GM20000 (cell line): ENCODE measurements at regions not wholly inside any gene's neighbourhood (a gene's known extent, or its start where the extent isn't known, plus 50 kb on each side); places are given as distances from the start of the nearest gene placed in this dataset.

Experiments used
- DNase-seq: peaks from one replicate; pipeline ENCODE4 v3.0.0; 2012; ENCODE audit warnings: low spot score
- TF ChIP-seq, protein P1 (sequence below): IDR thresholded peaks from 2 replicates; pipeline ENCODE4 v1.5.1; 2012; ENCODE audit warnings: mild to moderate bottlenecking, control low read depth; ENCODE audit errors: extremely low read depth, missing control alignments

DNA sequence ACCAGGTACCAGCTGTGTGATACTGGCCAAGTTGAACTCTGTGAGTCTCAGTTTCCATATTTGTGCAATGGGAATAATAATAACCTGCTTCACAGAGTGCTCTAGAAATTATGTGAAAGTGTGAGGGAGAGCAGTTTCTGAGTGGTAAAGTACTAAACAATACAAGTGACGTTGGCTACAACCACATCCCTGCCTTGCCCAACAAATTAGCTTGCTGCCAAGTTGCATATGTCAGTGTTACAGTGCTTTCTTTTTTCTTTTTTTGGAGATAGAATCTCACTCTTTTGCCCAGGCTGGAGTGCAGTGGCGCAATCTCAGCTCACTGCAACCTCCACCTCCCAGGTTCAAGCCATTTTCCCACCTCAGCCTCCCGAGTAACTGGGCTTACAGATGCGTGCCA, 533.6 kb upstream of the MEX3C start:
- DNase-seq = no peak
- TF ChIP-seq, protein P1, sequence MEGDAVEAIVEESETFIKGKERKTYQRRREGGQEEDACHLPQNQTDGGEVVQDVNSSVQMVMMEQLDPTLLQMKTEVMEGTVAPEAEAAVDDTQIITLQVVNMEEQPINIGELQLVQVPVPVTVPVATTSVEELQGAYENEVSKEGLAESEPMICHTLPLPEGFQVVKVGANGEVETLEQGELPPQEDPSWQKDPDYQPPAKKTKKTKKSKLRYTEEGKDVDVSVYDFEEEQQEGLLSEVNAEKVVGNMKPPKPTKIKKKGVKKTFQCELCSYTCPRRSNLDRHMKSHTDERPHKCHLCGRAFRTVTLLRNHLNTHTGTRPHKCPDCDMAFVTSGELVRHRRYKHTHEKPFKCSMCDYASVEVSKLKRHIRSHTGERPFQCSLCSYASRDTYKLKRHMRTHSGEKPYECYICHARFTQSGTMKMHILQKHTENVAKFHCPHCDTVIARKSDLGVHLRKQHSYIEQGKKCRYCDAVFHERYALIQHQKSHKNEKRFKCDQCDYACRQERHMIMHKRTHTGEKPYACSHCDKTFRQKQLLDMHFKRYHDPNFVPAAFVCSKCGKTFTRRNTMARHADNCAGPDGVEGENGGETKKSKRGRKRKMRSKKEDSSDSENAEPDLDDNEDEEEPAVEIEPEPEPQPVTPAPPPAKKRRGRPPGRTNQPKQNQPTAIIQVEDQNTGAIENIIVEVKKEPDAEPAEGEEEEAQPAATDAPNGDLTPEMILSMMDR = no peak

- TF ChIP-seq, protein P1 = no peak
Observed at GRCh38 chr18:51734576-51734975, 537.1 kb upstream of the MEX3C start.

DNA sequence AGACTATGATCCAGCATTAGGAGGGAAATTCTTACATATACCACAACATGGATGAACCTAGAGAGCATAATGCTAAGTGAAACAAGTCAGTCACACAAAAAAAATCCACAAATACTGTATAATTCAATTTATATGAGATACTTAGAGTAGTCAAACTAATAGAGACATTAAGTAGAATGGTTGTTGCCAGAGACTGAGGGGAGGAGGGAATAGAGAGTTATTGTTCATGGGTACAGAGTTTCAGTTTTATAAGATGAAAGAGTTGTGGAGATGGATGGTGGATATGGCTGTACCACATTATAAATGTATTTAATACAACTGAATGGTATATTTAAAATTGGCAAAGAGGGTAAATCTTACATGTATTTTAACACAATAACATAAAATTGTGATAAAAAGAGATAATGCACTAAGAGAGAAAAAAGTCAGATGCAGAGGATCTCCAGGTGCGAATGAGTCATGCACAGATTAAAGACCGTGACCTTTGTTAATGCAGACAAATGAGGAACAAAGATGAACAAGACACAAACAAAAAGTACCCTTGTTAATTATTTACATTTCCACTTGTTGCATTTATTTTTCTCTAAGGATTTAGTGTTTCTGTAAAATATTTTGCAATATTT, 541.7 kb upstream of the MEX3C start:
- peak; percentile 74 for DNase-seq
- TF ChIP-seq, protein P1 = no peak

More at GRCh38 chr18:51734576-51734975, 537.1 kb upstream of the MEX3C start:
- no peak for DNase-seq

GRCh38 chr18:51751901-51752300, 554.4 kb upstream of the MEX3C start:
- no peak for DNase-seq
- TF ChIP-seq, protein P1 = no peak

DNA sequence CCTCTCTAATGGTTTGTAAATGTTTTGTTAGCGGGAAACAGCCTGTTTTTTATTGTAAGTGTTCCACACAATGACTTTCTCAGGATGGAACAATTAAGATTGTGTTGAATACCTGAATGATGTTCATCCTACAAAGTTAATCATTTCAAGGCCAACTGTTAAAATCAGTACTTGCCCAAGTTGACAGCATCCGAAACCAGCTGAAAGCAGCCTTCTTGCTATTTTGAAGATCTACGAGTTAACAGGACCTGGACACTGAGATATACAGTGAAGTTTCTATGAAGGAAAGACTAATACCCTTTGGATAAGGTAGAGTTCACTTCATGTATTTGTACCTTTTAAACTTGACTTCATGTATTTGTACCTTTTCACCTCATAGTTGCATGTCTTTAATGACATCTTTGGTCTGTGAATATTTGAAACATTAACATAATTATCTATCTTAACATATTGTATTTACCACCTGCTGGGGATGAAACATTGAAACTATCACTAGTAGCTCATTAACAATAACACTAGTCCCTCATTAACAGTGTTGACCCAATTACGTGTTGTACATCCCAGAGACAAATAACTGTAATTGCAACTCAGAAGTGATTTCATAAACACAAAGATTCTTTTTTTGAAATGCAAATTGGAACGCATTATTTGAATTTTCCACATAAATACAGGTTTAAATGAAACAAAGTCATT, 556.0 kb upstream of the MEX3C start:
- DNase-seq = no peak
- TF ChIP-seq, protein P1 = no peak

- TF ChIP-seq, protein P1 = no peak
- DNase-seq = no peak
Observed at GRCh38 chr18:51754566-51754965, 557.1 kb upstream of the MEX3C start.

DNA sequence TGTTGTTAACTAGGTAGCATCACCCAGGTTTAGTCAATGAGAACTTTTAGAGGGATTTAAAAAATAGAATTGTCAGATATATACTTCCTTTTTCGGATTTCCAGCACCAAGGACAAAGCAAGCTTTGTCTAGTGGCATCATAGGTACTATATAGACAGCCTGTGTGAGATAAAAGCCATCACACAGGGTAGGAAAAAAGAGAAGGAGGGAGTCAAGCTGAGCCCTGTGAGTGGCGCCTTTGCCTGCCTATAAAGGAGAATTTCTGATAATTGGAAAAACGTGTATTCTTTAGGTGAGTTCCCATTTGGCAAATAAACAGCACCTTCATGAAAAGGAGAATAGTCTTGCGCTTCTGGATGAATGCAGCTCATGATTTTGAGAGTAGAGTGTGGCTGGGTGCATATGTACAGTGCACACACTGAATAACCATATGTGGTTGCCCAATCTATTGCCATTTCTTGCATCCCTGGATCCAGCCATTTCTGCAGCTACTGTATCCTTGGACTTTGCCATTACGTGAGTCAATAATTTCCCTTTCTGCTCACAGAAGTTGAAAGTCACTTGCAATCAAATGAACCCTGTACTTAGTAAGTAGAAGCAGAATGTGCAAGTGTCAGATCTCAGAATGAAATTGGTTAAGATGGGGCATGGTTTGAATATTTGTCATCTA, 559.9 kb upstream of the MEX3C start:
- no peak for DNase-seq
- TF ChIP-seq, protein P1 = no peak
